B cell (primary cell): ENCODE measurements at regions not wholly inside any gene's neighbourhood (a gene's known extent, or its start where the extent isn't known, plus 50 kb on each side); places are given as distances from the start of the nearest gene placed in this dataset.

Source experiments
- EZH2 ChIP-seq: IDR thresholded peaks from 2 replicates; pipeline ENCODE4 v1.6.1; 2012; ENCODE audit warnings: borderline replicate concordance, low read depth, mild to moderate bottlenecking, moderate library complexity, low read length; ENCODE audit not compliant: insufficient read depth, poor library complexity, severe bottlenecking
- TF ChIP-seq, protein P1 (sequence below): fragments of 200-600 bp; IDR thresholded peaks from one replicate; pipeline ENCODE4 v1.8.0; 2022; ENCODE audit warnings: antibody characterized with exemption, mild to moderate bottlenecking

GRCh38 chr5:90182726-90183125, 226.8 kb downstream of the CETN3 start:
- no peak for TF ChIP-seq EZH2
- TF ChIP-seq, protein P1, sequence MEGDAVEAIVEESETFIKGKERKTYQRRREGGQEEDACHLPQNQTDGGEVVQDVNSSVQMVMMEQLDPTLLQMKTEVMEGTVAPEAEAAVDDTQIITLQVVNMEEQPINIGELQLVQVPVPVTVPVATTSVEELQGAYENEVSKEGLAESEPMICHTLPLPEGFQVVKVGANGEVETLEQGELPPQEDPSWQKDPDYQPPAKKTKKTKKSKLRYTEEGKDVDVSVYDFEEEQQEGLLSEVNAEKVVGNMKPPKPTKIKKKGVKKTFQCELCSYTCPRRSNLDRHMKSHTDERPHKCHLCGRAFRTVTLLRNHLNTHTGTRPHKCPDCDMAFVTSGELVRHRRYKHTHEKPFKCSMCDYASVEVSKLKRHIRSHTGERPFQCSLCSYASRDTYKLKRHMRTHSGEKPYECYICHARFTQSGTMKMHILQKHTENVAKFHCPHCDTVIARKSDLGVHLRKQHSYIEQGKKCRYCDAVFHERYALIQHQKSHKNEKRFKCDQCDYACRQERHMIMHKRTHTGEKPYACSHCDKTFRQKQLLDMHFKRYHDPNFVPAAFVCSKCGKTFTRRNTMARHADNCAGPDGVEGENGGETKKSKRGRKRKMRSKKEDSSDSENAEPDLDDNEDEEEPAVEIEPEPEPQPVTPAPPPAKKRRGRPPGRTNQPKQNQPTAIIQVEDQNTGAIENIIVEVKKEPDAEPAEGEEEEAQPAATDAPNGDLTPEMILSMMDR, result no peak
